ENCODE measurements at regions not wholly inside any gene's neighbourhood (a gene's known extent, or its start where the extent isn't known, plus 50 kb on each side); places are given as distances from the start of the nearest gene placed in this dataset.
"Not testable (repeated sequence)": the region's sequence is repeated elsewhere in the genome, so short reads cannot be mapped to it uniquely, and the experiment has no call there.

- no peak for DNase-seq
Observed at GRCh38 chr14:105986894-105987284, 460.5 kb downstream of the TMEM121 start.

DNA sequence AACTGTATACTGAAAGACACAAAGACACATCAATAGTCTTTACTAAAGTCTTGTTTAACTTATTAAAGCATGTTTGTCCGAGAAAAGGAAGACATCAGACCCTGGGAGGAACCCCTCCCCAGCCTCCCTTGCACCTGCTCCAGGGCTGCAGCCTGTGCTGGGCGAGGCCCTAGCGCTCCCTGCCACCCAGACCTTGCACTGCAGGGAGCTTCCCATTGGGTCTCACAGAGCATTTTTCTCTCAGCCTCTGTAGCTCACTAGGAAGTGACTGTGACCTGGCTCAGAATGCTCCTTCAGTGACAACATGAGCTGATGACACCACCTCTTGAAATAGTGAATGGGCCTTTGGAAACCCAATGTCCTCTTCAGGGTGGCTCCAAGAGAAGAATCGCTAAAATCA lies 461.2 kb downstream of the TMEM121 start:
- DNase-seq: no peak

DNA sequence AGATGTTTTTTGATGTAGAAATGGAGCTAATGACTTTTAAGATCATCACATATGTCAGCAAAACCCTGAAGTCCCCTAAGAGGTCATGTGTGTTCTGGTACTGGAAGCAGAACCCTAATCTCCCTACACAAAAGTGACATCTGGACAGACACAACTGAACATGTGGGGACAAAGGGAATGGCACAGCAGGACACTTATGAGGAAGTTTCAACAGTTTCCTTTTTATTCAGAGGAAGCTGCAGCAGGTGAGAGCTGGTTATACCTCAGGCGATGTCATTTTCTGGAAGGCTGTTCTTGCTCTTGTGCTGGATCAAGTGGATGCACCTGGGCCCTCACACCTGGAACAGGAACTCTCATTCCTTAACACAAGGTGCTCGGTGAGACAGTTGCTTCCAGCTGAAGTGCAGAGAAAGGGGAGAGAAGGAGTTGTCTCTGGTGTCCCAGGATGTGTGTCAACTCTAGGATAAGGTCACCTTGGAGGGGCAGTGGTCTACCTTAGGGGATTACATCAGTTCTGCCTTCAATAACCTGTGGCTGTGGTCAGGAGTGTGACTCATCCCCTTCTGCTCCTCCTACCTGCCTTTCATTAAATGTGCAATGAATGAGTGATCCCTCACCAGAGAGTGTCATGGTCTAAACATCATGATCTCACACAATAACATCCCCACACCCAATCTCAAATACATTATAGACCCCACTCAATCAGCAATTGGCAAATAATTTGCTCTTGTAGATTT lies 463.4 kb downstream of the TMEM121 start:
- no peak for DNase-seq

DNA sequence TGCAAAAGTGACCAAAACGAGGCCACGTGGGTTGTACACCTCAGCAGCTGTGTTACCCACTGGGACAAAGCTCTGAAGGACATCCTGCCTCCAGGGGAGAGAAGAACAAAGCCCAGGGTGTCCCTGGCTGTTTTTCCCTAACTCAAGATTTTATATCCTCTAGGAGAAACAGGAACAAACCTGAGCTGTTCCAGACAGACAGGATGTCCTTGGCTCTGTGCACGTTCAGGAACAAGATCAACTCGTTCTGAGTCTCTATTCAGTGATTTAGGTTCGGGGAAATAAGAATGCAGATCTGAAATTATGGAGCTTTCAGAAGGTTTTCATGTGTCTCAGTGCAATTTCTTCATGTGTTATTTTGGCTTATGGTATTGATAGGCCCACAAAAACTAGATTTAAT lies 465.3 kb downstream of the TMEM121 start:
- not testable (repeated sequence) for DNase-seq

DNA sequence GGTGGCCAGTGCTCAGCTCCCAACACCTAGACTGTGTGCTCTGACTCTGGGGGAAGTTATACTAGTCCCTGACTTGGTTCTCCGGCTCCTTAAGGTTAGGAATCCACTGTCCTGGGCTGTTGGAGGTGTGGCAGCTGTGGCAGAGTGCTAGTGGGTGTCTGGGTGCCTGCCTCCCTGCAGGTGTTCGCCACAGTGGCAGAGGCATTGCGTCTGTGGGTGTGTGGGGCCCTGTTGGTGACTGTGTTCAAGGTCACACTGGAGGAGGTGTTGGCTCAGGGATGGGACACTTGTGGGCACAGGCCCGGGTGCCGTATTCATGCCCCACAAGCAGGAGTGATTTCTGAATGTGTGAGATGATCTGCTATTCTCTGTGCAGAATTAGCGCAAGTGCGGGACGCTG lies 467.4 kb downstream of the TMEM121 start:
- no peak for DNase-seq

- not testable (repeated sequence) for DNase-seq
Observed at GRCh38 chr14:105995011-105995710, 468.8 kb downstream of the TMEM121 start.

GRCh38 chr14:105998597-105998996 lies 472.2 kb downstream of the TMEM121 start:
- not testable (repeated sequence) for DNase-seq

- DNase-seq: no peak
Observed at GRCh38 chr14:105999361-106000028, 473.1 kb downstream of the TMEM121 start.

DNA sequence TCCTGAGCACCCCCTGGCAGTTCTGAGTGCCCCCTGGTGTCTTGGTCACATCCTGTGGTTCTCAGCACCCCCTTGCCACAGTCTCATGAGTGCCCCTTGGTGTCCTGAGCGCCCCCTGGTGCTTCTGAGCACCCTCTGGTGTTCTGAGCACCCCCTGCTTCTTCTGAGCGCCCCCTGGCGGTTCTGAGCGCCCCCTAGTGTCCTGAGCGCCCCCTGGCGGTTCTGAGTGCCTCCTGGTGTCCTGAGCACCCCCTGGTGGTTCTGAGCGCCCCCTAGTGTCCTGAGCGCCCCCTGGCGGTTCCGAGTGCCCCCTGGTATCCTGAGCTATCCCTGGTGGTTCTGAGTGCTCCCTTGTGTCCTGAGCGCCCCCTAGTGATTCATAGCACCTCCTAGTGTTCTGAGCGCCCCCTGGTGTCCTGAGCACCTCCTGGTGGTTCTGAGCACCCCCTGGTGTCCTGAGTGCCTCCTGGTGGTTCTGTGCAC lies 473.7 kb downstream of the TMEM121 start:
- DNase-seq: not testable (repeated sequence)

- not testable (repeated sequence) for DNase-seq
Observed at GRCh38 chr14:106001277-106001676, 474.9 kb downstream of the TMEM121 start.

- DNase-seq: no peak
Observed at GRCh38 chr14:106003351-106003750, 477.0 kb downstream of the TMEM121 start.

- DNase-seq: not testable (repeated sequence)
Observed at GRCh38 chr14:106004937-106005795, 478.8 kb downstream of the TMEM121 start.

DNA sequence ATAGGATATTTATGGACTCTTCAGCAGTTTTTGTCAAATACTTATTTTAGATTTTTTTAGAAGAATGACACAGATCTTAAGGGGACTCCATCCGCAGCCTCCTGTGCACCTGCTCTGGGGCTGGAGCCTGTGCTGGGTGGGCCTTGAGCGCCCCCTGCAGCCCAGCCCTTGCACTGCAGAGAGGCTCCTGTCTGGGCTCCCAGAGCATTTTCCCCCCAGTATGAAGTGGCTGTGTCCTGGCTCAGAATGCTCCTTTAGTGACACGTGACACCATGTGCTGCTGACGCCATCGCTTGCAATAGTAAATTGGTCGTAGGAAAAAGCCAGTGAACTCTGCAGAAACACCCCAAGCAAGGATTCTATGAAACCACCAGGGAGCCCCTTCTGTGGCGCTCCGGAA lies 479.7 kb downstream of the TMEM121 start:
- not testable (repeated sequence) for DNase-seq

- DNase-seq: not testable (repeated sequence)
Observed at GRCh38 chr14:106006716-106007115, 480.3 kb downstream of the TMEM121 start.

DNA sequence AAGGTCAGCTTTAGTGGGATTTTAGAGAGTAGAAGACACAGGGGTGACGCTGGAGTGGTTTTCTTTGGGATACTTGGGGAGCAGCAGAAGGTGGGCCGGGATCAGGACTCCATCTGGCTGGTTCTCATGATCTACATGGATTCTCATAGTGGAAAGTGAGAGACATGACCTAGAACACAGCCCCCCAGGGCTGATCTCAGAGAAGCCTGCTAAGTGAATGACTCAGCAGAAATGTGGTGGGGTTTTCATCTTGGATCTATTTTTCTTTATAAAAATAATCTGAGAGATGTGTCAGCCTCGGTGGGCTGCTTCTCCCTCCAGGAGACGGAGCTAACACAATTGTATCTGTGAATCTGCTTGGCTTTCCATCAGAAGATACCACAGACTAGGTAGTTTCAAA lies 484.4 kb downstream of the TMEM121 start:
- DNase-seq: no peak

DNA sequence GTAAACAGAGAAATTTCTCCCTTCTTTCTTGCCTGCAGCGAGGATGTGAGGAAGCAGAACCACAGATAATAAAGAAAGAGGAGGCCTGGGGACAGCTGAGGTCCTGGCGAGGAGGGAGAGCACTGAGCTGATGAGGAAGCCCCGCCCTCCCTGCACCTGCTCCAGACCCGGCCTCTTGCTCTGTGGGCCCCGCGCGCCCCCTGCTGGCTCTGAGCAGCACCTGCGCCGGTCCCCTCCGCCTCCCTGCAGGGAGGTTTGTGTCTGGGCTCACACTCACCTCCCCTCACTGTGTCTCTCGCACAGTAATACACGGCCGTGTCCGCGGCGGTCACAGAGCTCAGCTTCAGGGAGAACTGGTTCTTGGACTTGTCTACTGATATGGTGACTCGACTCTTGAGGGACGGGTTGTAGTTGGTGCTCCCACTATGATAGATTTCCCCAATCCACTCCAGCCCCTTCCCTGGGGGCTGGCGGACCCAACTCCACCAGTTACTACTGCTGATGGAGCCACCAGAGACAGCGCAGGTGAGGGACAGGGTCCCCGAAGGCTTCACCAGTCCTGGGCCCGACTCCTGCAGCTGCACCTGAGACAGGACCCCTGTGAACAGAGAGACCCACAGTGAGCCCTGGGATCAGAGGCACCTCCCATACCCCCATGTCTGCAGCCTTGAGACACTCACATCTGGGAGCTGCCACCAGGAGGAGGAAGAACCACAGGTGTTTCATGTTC lies 485.4 kb downstream of the TMEM121 start:
- DNase-seq: not testable (repeated sequence)

DNA sequence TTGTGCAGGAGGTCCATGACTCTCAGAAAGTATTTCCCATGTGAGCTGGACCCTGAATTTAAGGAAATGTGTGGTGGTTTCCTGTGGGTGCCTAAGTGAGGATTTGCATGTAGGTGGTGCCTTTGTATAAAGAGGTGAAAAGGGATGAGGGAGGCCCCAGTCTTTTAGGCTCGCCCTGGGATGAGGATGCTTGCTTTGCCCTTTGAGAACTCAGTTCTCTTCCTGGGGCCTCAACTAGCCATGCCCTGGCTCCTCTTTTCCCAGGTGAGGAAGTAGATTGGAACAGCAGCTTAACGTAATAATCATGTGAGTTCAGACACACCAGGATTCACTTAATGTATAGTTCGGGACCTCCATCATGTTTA lies 486.0 kb downstream of the TMEM121 start:
- not testable (repeated sequence) for DNase-seq

- no peak for DNase-seq
Observed at GRCh38 chr14:106013879-106014376, 487.5 kb downstream of the TMEM121 start.

DNA sequence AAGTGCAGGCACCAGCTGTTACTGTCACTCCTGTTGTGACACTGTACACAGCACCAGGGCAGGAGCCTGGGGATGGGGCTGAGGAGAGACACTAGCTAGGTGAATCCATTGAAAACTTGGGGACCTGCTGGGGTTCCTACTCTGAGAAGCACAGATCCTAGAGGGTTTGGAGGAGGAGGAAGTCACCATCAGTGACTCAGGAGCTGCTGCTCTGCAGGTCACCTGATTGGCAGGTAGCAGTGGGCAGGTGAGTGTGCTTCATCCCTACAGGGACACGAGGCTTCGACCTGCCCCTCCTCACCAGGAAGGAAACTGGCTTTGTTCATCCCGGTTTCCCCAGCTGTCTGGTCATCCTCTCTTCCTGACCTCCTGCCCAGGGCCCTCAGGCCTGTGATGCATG lies 491.6 kb downstream of the TMEM121 start:
- not testable (repeated sequence) for DNase-seq

- DNase-seq: no peak
Observed at GRCh38 chr14:106021832-106022231, 495.4 kb downstream of the TMEM121 start.

GRCh38 chr14:106022648-106023047 lies 496.3 kb downstream of the TMEM121 start:
- DNase-seq: not testable (repeated sequence)

- DNase-seq: no peak
Observed at GRCh38 chr14:106023411-106023810, 497.0 kb downstream of the TMEM121 start.

All from left hindlimb (tissue), 1 donor.